ENCODE measurements at regions not wholly inside any gene's neighbourhood (a gene's known extent, or its start where the extent isn't known, plus 50 kb on each side); places are given as distances from the start of the nearest gene placed in this dataset.

GRCh38 chr1:81578867-81579266, 221.9 kb upstream of the ADGRL2 start:
- TF ChIP-seq, protein P1, sequence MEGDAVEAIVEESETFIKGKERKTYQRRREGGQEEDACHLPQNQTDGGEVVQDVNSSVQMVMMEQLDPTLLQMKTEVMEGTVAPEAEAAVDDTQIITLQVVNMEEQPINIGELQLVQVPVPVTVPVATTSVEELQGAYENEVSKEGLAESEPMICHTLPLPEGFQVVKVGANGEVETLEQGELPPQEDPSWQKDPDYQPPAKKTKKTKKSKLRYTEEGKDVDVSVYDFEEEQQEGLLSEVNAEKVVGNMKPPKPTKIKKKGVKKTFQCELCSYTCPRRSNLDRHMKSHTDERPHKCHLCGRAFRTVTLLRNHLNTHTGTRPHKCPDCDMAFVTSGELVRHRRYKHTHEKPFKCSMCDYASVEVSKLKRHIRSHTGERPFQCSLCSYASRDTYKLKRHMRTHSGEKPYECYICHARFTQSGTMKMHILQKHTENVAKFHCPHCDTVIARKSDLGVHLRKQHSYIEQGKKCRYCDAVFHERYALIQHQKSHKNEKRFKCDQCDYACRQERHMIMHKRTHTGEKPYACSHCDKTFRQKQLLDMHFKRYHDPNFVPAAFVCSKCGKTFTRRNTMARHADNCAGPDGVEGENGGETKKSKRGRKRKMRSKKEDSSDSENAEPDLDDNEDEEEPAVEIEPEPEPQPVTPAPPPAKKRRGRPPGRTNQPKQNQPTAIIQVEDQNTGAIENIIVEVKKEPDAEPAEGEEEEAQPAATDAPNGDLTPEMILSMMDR (IDR thresholded peaks at IDR 0.05): no peak
- TF ChIP-seq POLR2A (IDR thresholded peaks at IDR 0.05): no peak

Data from right lobe of liver (tissue), 4 donors.